Chondrocyte (in vitro differentiated cells): ENCODE measurements at regions not wholly inside any gene's neighbourhood (a gene's known extent, or its start where the extent isn't known, plus 50 kb on each side); places are given as distances from the start of the nearest gene placed in this dataset.

Experiments
- DNase-seq: peaks from one replicate; pipeline ENCODE4 v3.0.0; 2021; ENCODE audit warnings: mixed read lengths, low spot score
- H3K27ac Mint-ChIP-seq: one replicate; pipeline ENCODE4 v1.8.0; 2021; ENCODE audit warnings: mild to moderate bottlenecking, moderate library complexity, mixed read lengths; ENCODE audit not compliant: unreplicated experiment
- H3K27me3 Mint-ChIP-seq: 2 replicates; pipeline ENCODE4 v1.8.0; 2021; ENCODE audit warnings: low read depth, mixed read lengths
- H3K36me3 Mint-ChIP-seq: 2 replicates; pipeline ENCODE4 v1.8.0; 2021; ENCODE audit warnings: low read depth, mixed read lengths
- H3K4me1 Mint-ChIP-seq: 2 replicates; pipeline ENCODE4 v1.8.0; 2021; ENCODE audit warnings: low read depth, mild to moderate bottlenecking, mixed read lengths
- H3K4me3 Mint-ChIP-seq: one replicate; pipeline ENCODE4 v1.8.0; 2021; ENCODE audit warnings: mild to moderate bottlenecking, moderate library complexity, mixed read lengths; ENCODE audit not compliant: unreplicated experiment
- H3K9me3 Mint-ChIP-seq: 2 replicates; pipeline ENCODE4 v1.8.0; 2021; ENCODE audit warnings: low read depth, mixed read lengths
- CTCF ChIP-seq: fragments of 200-600 bp; sonication (generic); IDR thresholded peaks from 2 replicates; pipeline ENCODE4 v1.5.0; 2021; ENCODE audit warnings: antibody characterized with exemption, mild to moderate bottlenecking, moderate library complexity

GRCh38 chr1:18055156-18055555 lies 52.4 kb upstream of the IGSF21 start:
- Mint-ChIP-seq H3K9me3 (peaks cover 3% of the 10 kb centered on the region), H3K4me1 (no peaks in the 10 kb centered on the region), H3K27me3 (peaks cover 4% of the 10 kb centered on the region), H3K27ac (no peak overlapping the region), H3K36me3 (no peaks in the 10 kb centered on the region), H3K4me3 (no peak overlapping the region)
- no peak for DNase-seq
- no peak for TF ChIP-seq CTCF

GRCh38 chr1:18056545-18056944 lies 51.1 kb upstream of the IGSF21 start:
- no peaks in the 10 kb centered on the region for H3K4me1 Mint-ChIP-seq
- H3K4me3 Mint-ChIP-seq: no peak overlapping the region
- peaks cover 3% of the 10 kb centered on the region for H3K9me3 Mint-ChIP-seq
- no peak for DNase-seq
- H3K27me3 Mint-ChIP-seq: peaks cover 4% of the 10 kb centered on the region
- no peak overlapping the region for H3K27ac Mint-ChIP-seq
- no peaks in the 10 kb centered on the region for H3K36me3 Mint-ChIP-seq
- no peak for TF ChIP-seq CTCF

- H3K36me3 Mint-ChIP-seq: no peaks in the 10 kb centered on the region
- no peaks in the 10 kb centered on the region for H3K4me1 Mint-ChIP-seq
- no peak for TF ChIP-seq CTCF
- peaks cover 9% of the 10 kb centered on the region for H3K9me3 Mint-ChIP-seq
- peaks cover 2% of the 10 kb centered on the region for H3K27me3 Mint-ChIP-seq
- H3K4me3 Mint-ChIP-seq: no peak overlapping the region
- no peak overlapping the region for H3K27ac Mint-ChIP-seq
- DNase-seq: no peak
Measured at GRCh38 chr1:18057623-18058022, 50.0 kb upstream of the IGSF21 start.
